ENCODE measurements at regions not wholly inside any gene's neighbourhood (a gene's known extent, or its start where the extent isn't known, plus 50 kb on each side); places are given as distances from the start of the nearest gene placed in this dataset.

- H3K27me3 Mint-ChIP-seq, result no peaks in the 10 kb centered on the region
- peaks cover 1 to 21% (median 10%) of the 10 kb centered on the region in 7 donors for H3K9me3 Mint-ChIP-seq
- no peak overlapping the region for H3K27ac Mint-ChIP-seq
- H3K4me1 Mint-ChIP-seq, result no peaks in the 10 kb centered on the region
- H3K9me3 ChIP-seq (ENCODE audit: control insufficient read depth in 2 of 2, low read length in 2 of 2), result peaks cover 3 to 4% of the 10 kb centered on the region in 2 experiments
- H3K4me3 ChIP-seq (ENCODE audit: low read depth, low read length), result no peak overlapping the region
- H3K4me3 Mint-ChIP-seq, result no peak overlapping the region
- H3K36me3 Mint-ChIP-seq, result no peaks in the 10 kb centered on the region
- no peak for ATAC-seq (ENCODE audit: low read depth in 2 of 2)
- no peak overlapping the region for H3K27ac ChIP-seq (ENCODE audit: insufficient read depth, low read length, poor library complexity, severe bottlenecking)
- no peak for DNase-seq
- no peaks in the 10 kb centered on the region for H3K36me3 ChIP-seq (ENCODE audit: control insufficient read depth, insufficient read depth, low read length)
- no peaks in the 10 kb centered on the region for H3K27me3 ChIP-seq (ENCODE audit: control insufficient read depth, insufficient read depth, low read length)
- H3K4me1 ChIP-seq (ENCODE audit: control insufficient read depth, insufficient read depth, low read length, poor library complexity, severe bottlenecking), result no peaks in the 10 kb centered on the region
Observed at GRCh38 chr4:178963446-178964045, 1521.3 kb upstream of the AGA start.

GRCh38 chr4:178966644-178967043 lies 1524.4 kb upstream of the AGA start:
- DNase-seq, result no peak
- no peak overlapping the region for H3K4me3 Mint-ChIP-seq
- no peaks in the 10 kb centered on the region for H3K36me3 ChIP-seq (ENCODE audit: control insufficient read depth, insufficient read depth, low read length)
- ATAC-seq (ENCODE audit: low read depth in 2 of 2), result no peak
- no peak overlapping the region for H3K4me3 ChIP-seq (ENCODE audit: low read depth, low read length)
- peaks cover 3 to 4% of the 10 kb centered on the region in 2 experiments for H3K9me3 ChIP-seq (ENCODE audit: control insufficient read depth in 2 of 2, low read length in 2 of 2)
- H3K27me3 Mint-ChIP-seq, result no peaks in the 10 kb centered on the region
- H3K4me1 Mint-ChIP-seq, result no peaks in the 10 kb centered on the region
- H3K9me3 Mint-ChIP-seq, result peaks cover 4 to 24% (median 9%) of the 10 kb centered on the region in 7 donors
- peak overlapping the region in 1 of 3 donors; percentile 22 for H3K27ac Mint-ChIP-seq
- no peaks in the 10 kb centered on the region for H3K27me3 ChIP-seq (ENCODE audit: control insufficient read depth, insufficient read depth, low read length)
- no peaks in the 10 kb centered on the region for H3K4me1 ChIP-seq (ENCODE audit: control insufficient read depth, insufficient read depth, low read length, poor library complexity, severe bottlenecking)
- no peak overlapping the region for H3K27ac ChIP-seq (ENCODE audit: insufficient read depth, low read length, poor library complexity, severe bottlenecking)
- no peaks in the 10 kb centered on the region for H3K36me3 Mint-ChIP-seq

- Histone ChIP-seq H3K4me1 (ENCODE audit: control insufficient read depth, insufficient read depth, low read length, poor library complexity, severe bottlenecking) (no peaks in the 10 kb centered on the region), H3K27ac (ENCODE audit: insufficient read depth, low read length, poor library complexity, severe bottlenecking) (no peak overlapping the region), H3K27me3 (ENCODE audit: control insufficient read depth, insufficient read depth, low read length) (no peaks in the 10 kb centered on the region), H3K9me3 (ENCODE audit: control insufficient read depth in 2 of 2, low read length in 2 of 2) (no peaks in the 10 kb centered on the region), H3K4me3 (ENCODE audit: low read depth, low read length) (no peak overlapping the region), H3K36me3 (ENCODE audit: control insufficient read depth, insufficient read depth, low read length) (no peaks in the 10 kb centered on the region)
- H3K27ac Mint-ChIP-seq, result no peak overlapping the region
- H3K4me1 Mint-ChIP-seq, result no peaks in the 10 kb centered on the region
- no peaks in the 10 kb centered on the region for H3K36me3 Mint-ChIP-seq
- H3K9me3 Mint-ChIP-seq, result peaks cover 3 to 30% (median 6%) of the 10 kb centered on the region in 7 donors
- no peak overlapping the region for H3K4me3 Mint-ChIP-seq
- ATAC-seq (ENCODE audit: low read depth in 2 of 2) (no peak), DNase-seq (no peak)
- H3K27me3 Mint-ChIP-seq, result no peaks in the 10 kb centered on the region
Observed at GRCh38 chr4:178970433-178971140, 1528.3 kb upstream of the AGA start.

GRCh38 chr4:178976861-178977260 lies 1534.6 kb upstream of the AGA start:
- H3K36me3 Mint-ChIP-seq, result no peaks in the 10 kb centered on the region
- DNase-seq (no peak), ATAC-seq (ENCODE audit: low read depth in 2 of 2) (no peak)
- no peaks in the 10 kb centered on the region for H3K27me3 Mint-ChIP-seq
- peaks cover 1 to 14% (median 5%) of the 10 kb centered on the region in 7 donors for H3K9me3 Mint-ChIP-seq
- no peak overlapping the region for H3K4me3 Mint-ChIP-seq
- H3K4me1 ChIP-seq (ENCODE audit: control insufficient read depth, insufficient read depth, low read length, poor library complexity, severe bottlenecking), result no peaks in the 10 kb centered on the region
- H3K27ac ChIP-seq (ENCODE audit: insufficient read depth, low read length, poor library complexity, severe bottlenecking), result no peak overlapping the region
- H3K27me3 ChIP-seq (ENCODE audit: control insufficient read depth, insufficient read depth, low read length), result no peaks in the 10 kb centered on the region
- H3K9me3 ChIP-seq (ENCODE audit: control insufficient read depth in 2 of 2, low read length in 2 of 2), result no peaks in the 10 kb centered on the region
- no peak overlapping the region for H3K27ac Mint-ChIP-seq
- H3K4me3 ChIP-seq (ENCODE audit: low read depth, low read length), result no peak overlapping the region
- H3K36me3 ChIP-seq (ENCODE audit: control insufficient read depth, insufficient read depth, low read length), result no peaks in the 10 kb centered on the region
- H3K4me1 Mint-ChIP-seq, result no peaks in the 10 kb centered on the region

DNA sequence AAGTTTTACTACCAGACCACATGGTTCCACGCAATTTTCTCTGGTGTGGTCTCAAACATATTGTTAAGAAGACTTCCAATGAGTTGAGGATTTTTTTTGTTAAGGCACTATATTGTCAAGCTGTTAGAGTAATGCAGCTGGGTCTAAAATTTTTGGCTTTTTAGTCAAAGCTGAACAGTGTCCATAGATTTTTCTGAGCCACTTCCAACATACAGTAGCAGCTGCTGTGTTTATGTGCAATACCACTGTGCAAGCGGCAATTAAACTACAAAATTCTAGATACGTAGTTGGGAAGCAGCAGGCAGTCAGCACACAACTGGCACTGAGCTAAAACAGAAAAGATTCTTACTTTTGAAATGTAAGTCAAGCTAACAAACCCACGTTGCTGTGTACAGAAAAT lies 1551.1 kb upstream of the AGA start:
- Histone ChIP-seq H3K27ac (ENCODE audit: insufficient read depth, low read length, poor library complexity, severe bottlenecking) (no peak overlapping the region), H3K4me3 (ENCODE audit: low read depth, low read length) (no peak overlapping the region), H3K27me3 (ENCODE audit: control insufficient read depth, insufficient read depth, low read length) (no peaks in the 10 kb centered on the region), H3K4me1 (ENCODE audit: control insufficient read depth, insufficient read depth, low read length, poor library complexity, severe bottlenecking) (no peaks in the 10 kb centered on the region), H3K9me3 (ENCODE audit: control insufficient read depth in 2 of 2, low read length in 2 of 2) (peaks cover 0 to 5% of the 10 kb centered on the region in 2 experiments), H3K36me3 (ENCODE audit: control insufficient read depth, insufficient read depth, low read length) (no peaks in the 10 kb centered on the region)
- no peaks in the 10 kb centered on the region for H3K27me3 Mint-ChIP-seq
- H3K36me3 Mint-ChIP-seq, result no peaks in the 10 kb centered on the region
- H3K4me1 Mint-ChIP-seq, result no peaks in the 10 kb centered on the region
- DNase-seq (no peak), ATAC-seq (ENCODE audit: low read depth in 2 of 2) (no peak)
- H3K4me3 Mint-ChIP-seq, result no peak overlapping the region
- H3K27ac Mint-ChIP-seq, result no peak overlapping the region
- peaks cover 0 to 15% (median 3%) of the 10 kb centered on the region in 7 donors for H3K9me3 Mint-ChIP-seq

GRCh38 chr4:179001918-179002317 lies 1559.7 kb upstream of the AGA start:
- Histone ChIP-seq H3K27ac (ENCODE audit: insufficient read depth, low read length, poor library complexity, severe bottlenecking) (no peak overlapping the region), H3K36me3 (ENCODE audit: control insufficient read depth, insufficient read depth, low read length) (no peaks in the 10 kb centered on the region), H3K27me3 (ENCODE audit: control insufficient read depth, insufficient read depth, low read length) (no peaks in the 10 kb centered on the region), H3K4me3 (ENCODE audit: low read depth, low read length) (no peak overlapping the region), H3K4me1 (ENCODE audit: control insufficient read depth, insufficient read depth, low read length, poor library complexity, severe bottlenecking) (no peaks in the 10 kb centered on the region), H3K9me3 (ENCODE audit: control insufficient read depth in 2 of 2, low read length in 2 of 2) (peaks cover 0 to 2% of the 10 kb centered on the region in 2 experiments)
- ATAC-seq (ENCODE audit: low read depth in 2 of 2), result no peak
- Mint-ChIP-seq H3K4me3 (no peak overlapping the region), H3K4me1 (no peaks in the 10 kb centered on the region), H3K9me3 (peaks cover 0 to 26% (median 4%) of the 10 kb centered on the region in 7 donors), H3K27ac (no peak overlapping the region), H3K36me3 (no peaks in the 10 kb centered on the region), H3K27me3 (no peaks in the 10 kb centered on the region)
- no peak for DNase-seq

GRCh38 chr4:179007755-179008154 lies 1565.5 kb upstream of the AGA start:
- Mint-ChIP-seq H3K9me3 (peaks cover 0 to 15% (median 4%) of the 10 kb centered on the region in 7 donors), H3K4me1 (no peaks in the 10 kb centered on the region), H3K36me3 (no peaks in the 10 kb centered on the region), H3K27me3 (no peaks in the 10 kb centered on the region), H3K4me3 (no peak overlapping the region), H3K27ac (no peak overlapping the region)
- ATAC-seq (ENCODE audit: low read depth in 2 of 2) (no peak), DNase-seq (no peak)
- H3K27ac ChIP-seq (ENCODE audit: insufficient read depth, low read length, poor library complexity, severe bottlenecking), result no peak overlapping the region
- H3K27me3 ChIP-seq (ENCODE audit: control insufficient read depth, insufficient read depth, low read length), result no peaks in the 10 kb centered on the region
- no peak overlapping the region for H3K4me3 ChIP-seq (ENCODE audit: low read depth, low read length)
- H3K4me1 ChIP-seq (ENCODE audit: control insufficient read depth, insufficient read depth, low read length, poor library complexity, severe bottlenecking), result no peaks in the 10 kb centered on the region
- H3K9me3 ChIP-seq (ENCODE audit: control insufficient read depth in 2 of 2, low read length in 2 of 2), result no peaks in the 10 kb centered on the region
- no peaks in the 10 kb centered on the region for H3K36me3 ChIP-seq (ENCODE audit: control insufficient read depth, insufficient read depth, low read length)

DNA sequence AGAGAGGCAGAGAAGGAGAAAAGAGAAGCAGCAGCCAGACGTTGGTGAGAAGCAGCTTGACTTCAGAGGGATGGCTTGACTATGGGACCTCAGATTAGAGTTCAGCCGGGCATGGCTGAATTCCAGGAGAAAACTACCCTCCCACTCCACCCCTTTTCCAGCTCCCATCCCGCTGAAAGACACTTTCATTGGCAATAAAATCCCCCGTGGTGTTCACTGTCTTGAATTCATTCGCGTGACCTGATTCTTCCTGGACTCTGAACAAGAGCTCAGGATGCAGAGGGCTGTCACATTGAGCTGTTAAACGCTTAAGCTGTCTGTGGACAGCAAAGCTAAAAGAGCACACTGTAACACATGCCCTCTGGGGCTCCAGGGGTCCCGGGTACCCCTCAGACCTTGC lies 1575.3 kb upstream of the AGA start:
- H3K27ac Mint-ChIP-seq, result no peak overlapping the region
- no peaks in the 10 kb centered on the region for H3K36me3 Mint-ChIP-seq
- no peaks in the 10 kb centered on the region for H3K4me1 ChIP-seq (ENCODE audit: control insufficient read depth, insufficient read depth, low read length, poor library complexity, severe bottlenecking)

More for the DNA sequence above, 1575.3 kb upstream of the AGA start:
- Mint-ChIP-seq H3K9me3 (peaks cover 3 to 19% (median 16%) of the 10 kb centered on the region in 7 donors), H3K27me3 (no peaks in the 10 kb centered on the region), H3K4me3 (no peak overlapping the region), H3K4me1 (no peaks in the 10 kb centered on the region)
- Histone ChIP-seq H3K36me3 (ENCODE audit: control insufficient read depth, insufficient read depth, low read length) (no peaks in the 10 kb centered on the region), H3K27me3 (ENCODE audit: control insufficient read depth, insufficient read depth, low read length) (no peaks in the 10 kb centered on the region), H3K27ac (ENCODE audit: insufficient read depth, low read length, poor library complexity, severe bottlenecking) (no peak overlapping the region), H3K4me3 (ENCODE audit: low read depth, low read length) (no peak overlapping the region), H3K9me3 (ENCODE audit: control insufficient read depth in 2 of 2, low read length in 2 of 2) (no peaks in the 10 kb centered on the region)
- DNase-seq (no peak), ATAC-seq (ENCODE audit: low read depth in 2 of 2) (no peak)
